Loucy (cell line): ENCODE measurements at regions not wholly inside any gene's neighbourhood (a gene's known extent, or its start where the extent isn't known, plus 50 kb on each side); places are given as distances from the start of the nearest gene placed in this dataset.

Source experiments
- H2AFZ ChIP-seq: fragments of 200-600 bp; sonication (generic); 2 replicates; pipeline ENCODE4 v1.6.0; 2016; ENCODE audit warnings: antibody characterized with exemption, mild to moderate bottlenecking, low read length, moderate library complexity
- H3F3A ChIP-seq: fragments of 200-600 bp; 2 replicates; pipeline ENCODE4 v1.6.0; 2016; ENCODE audit warnings: antibody characterized with exemption, low read depth, mild to moderate bottlenecking
- H3K27me3 ChIP-seq: fragments of 200-600 bp; sonication (generic); 2 replicates; pipeline ENCODE4 v1.6.1; 2014; ENCODE audit warnings: low read length, mild to moderate bottlenecking; ENCODE audit not compliant: insufficient read depth, poor library complexity, severe bottlenecking
- H3K36me3 ChIP-seq: fragments of 200-600 bp; sonication (generic); 2 replicates; pipeline ENCODE4 v1.6.1; 2016; ENCODE audit warnings: low read length; ENCODE audit not compliant: insufficient read depth
- H3K4me1 ChIP-seq: fragments of 200-600 bp; sonication (generic); 2 replicates; pipeline ENCODE4 v1.5.1; 2014; ENCODE audit warnings: low read length, mild to moderate bottlenecking; ENCODE audit not compliant: insufficient read depth, poor library complexity, severe bottlenecking
- H3K4me2 ChIP-seq: fragments of 200-600 bp; sonication (generic); 2 replicates; pipeline ENCODE4 v1.6.0; 2014; ENCODE audit warnings: antibody characterized with exemption, low read length, low read depth, mild to moderate bottlenecking; ENCODE audit not compliant: poor library complexity, severe bottlenecking
- H3K4me3 ChIP-seq: fragments of 200-600 bp; sonication (generic); 2 replicates; pipeline ENCODE4 v1.5.1; 2014; ENCODE audit warnings: low read length, mild to moderate bottlenecking, mixed read lengths; ENCODE audit not compliant: poor library complexity, severe bottlenecking
- H3K79me2 ChIP-seq: fragments of 200-600 bp; sonication (generic); 2 replicates; pipeline ENCODE4 v1.6.1; 2014; ENCODE audit warnings: low read length; ENCODE audit not compliant: insufficient read depth
- H3K9ac ChIP-seq: fragments of 200-600 bp; sonication (generic); 2 replicates; pipeline ENCODE4 v1.6.0; 2014; ENCODE audit warnings: mild to moderate bottlenecking, low read depth, low read length, moderate library complexity; ENCODE audit not compliant: poor library complexity, severe bottlenecking
- H3K9me2 ChIP-seq: fragments of 200-600 bp; sonication (generic); replicated peaks from 2 replicates; pipeline ENCODE4 v1.6.1; 2016; ENCODE audit warnings: low read depth, low read length, mixed read lengths
- H3K9me3 ChIP-seq: fragments of 200-600 bp; sonication (generic); 2 replicates; pipeline ENCODE4 v1.6.1; 2014; ENCODE audit warnings: mild to moderate bottlenecking, antibody characterized with exemption, low read length, low read depth; ENCODE audit not compliant: insufficient read depth
- H4K20me1 ChIP-seq: fragments of 200-600 bp; sonication (generic); 2 replicates; pipeline ENCODE4 v1.6.0; 2014; ENCODE audit warnings: antibody characterized with exemption, low read length, mild to moderate bottlenecking; ENCODE audit not compliant: insufficient read depth, poor library complexity, severe bottlenecking
- EZH2phosphoT487 ChIP-seq: fragments of 200-600 bp; IDR thresholded peaks from 2 replicates; pipeline ENCODE4 v1.6.1; 2018; ENCODE audit warnings: antibody characterized with exemption, mild to moderate bottlenecking, moderate library complexity, borderline replicate concordance
- TF ChIP-seq, protein P1 (sequence below): fragments of 200-600 bp; sonication (generic); conservative IDR thresholded peaks from 2 replicates; pipeline ENCODE4 v1.5.1; 2014; ENCODE audit warnings: mild to moderate bottlenecking, antibody characterized with exemption, low read length

DNA sequence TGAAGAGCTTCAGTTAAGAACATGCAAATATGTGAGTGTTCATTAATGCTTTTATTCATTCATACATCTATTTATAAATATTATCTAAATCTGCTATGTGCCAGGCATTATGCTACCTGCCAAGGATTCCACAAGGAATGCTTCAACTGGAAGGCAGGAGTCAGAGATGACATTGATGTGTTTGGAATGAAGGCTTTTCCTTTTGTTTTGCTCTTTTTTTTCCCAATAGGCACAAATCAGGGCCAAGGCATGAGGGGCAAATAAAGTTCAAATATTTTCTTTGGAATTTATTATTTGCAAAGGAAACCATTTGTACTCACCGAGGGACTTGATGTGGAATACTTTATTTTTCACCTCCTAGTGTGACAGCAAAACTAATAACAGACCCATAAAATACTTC is 530.3 kb downstream of the ARL4A start:
- TF ChIP-seq EZH2phosphoT487 = no peak
- TF ChIP-seq, protein P1, sequence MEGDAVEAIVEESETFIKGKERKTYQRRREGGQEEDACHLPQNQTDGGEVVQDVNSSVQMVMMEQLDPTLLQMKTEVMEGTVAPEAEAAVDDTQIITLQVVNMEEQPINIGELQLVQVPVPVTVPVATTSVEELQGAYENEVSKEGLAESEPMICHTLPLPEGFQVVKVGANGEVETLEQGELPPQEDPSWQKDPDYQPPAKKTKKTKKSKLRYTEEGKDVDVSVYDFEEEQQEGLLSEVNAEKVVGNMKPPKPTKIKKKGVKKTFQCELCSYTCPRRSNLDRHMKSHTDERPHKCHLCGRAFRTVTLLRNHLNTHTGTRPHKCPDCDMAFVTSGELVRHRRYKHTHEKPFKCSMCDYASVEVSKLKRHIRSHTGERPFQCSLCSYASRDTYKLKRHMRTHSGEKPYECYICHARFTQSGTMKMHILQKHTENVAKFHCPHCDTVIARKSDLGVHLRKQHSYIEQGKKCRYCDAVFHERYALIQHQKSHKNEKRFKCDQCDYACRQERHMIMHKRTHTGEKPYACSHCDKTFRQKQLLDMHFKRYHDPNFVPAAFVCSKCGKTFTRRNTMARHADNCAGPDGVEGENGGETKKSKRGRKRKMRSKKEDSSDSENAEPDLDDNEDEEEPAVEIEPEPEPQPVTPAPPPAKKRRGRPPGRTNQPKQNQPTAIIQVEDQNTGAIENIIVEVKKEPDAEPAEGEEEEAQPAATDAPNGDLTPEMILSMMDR = no peak
- no peaks in the 10 kb centered on the region for H3K79me2 ChIP-seq
- H3K4me2 ChIP-seq = no peak overlapping the region
- H3K36me3 ChIP-seq = no peaks in the 10 kb centered on the region
- H3F3A ChIP-seq = no peaks in the 10 kb centered on the region
- no peak overlapping the region for H3K9ac ChIP-seq
- H3K9me3 ChIP-seq = no peaks in the 10 kb centered on the region
- H3K27me3 ChIP-seq = no peaks in the 10 kb centered on the region
- no peaks in the 10 kb centered on the region for H4K20me1 ChIP-seq
- no peak overlapping the region for H2AFZ ChIP-seq
- H3K4me3 ChIP-seq = no peak overlapping the region
- no peaks in the 10 kb centered on the region for H3K9me2 ChIP-seq
- no peaks in the 10 kb centered on the region for H3K4me1 ChIP-seq

DNA sequence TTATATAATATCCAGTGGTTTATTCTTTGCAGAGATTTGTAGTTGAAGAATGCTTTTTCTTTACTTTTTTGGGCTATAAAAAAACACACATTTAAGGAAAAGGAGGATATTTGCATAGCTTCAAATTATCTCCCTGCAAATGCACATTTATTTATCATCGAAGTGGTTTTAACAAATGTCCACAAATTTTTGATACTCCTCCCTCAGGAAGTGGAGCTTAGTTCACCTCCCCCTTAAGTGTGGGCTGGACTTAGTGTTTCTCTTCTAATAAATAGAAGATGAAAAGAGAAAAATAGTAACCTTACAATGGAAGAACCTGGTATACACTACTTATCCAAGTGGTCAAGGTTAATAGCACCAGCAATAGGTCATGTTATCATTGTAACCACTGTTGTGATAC is 537.6 kb downstream of the ARL4A start:
- no peaks in the 10 kb centered on the region for H4K20me1 ChIP-seq
- H3K9ac ChIP-seq = no peak overlapping the region
- H3K9me3 ChIP-seq = 0 out of 2 replicates have a peak, but pooled peaks cover 4% of the 10 kb centered on the region
- no peaks in the 10 kb centered on the region for H3K27me3 ChIP-seq
- H3K36me3 ChIP-seq = no peaks in the 10 kb centered on the region
- no peaks in the 10 kb centered on the region for H3K9me2 ChIP-seq
- no peaks in the 10 kb centered on the region for H3K4me1 ChIP-seq
- no peaks in the 10 kb centered on the region for H3F3A ChIP-seq
- TF ChIP-seq, protein P1 = no peak
- TF ChIP-seq EZH2phosphoT487 = no peak
- H2AFZ ChIP-seq = no peak overlapping the region
- no peak overlapping the region for H3K4me2 ChIP-seq
- H3K79me2 ChIP-seq = no peaks in the 10 kb centered on the region
- no peak overlapping the region for H3K4me3 ChIP-seq

DNA sequence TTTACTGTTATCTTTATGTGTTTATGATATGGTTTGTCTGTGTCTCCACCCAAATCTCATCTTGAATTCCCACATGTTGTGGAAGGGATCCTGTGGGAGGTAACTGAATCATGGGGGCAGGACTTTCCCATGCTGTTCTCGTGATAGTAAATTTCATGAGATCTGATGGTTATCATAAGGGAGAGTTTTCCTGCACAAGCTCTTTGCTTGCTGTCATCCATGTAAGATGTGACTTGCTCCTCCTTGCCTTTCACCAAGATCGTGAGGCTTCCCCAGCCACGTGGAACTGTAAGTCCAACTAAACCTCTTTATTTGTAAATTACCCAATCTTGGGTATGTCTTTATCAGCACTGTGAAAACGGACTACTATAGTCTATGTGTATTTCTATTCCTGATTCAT is 539.0 kb downstream of the ARL4A start:
- Histone ChIP-seq H3K9me2 (no peaks in the 10 kb centered on the region), H3K79me2 (no peaks in the 10 kb centered on the region), H3K27me3 (no peaks in the 10 kb centered on the region), H3K4me3 (no peak overlapping the region), H3F3A (no peaks in the 10 kb centered on the region), H2AFZ (no peak overlapping the region), H3K9ac (no peak overlapping the region), H3K4me2 (no peak overlapping the region), H4K20me1 (no peaks in the 10 kb centered on the region), H3K9me3 (0 out of 2 replicates have a peak, but pooled peaks cover 4% of the 10 kb centered on the region), H3K4me1 (no peaks in the 10 kb centered on the region), H3K36me3 (no peaks in the 10 kb centered on the region)
- no peak for TF ChIP-seq EZH2phosphoT487
- TF ChIP-seq, protein P1 = no peak
